Kidney (tissue), 13 donors: ENCODE measurements at regions not wholly inside any gene's neighbourhood (a gene's known extent, or its start where the extent isn't known, plus 50 kb on each side); places are given as distances from the start of the nearest gene placed in this dataset.

Source experiments
- DNase-seq, 5 donors: peaks; one replicate each; pipeline ENCODE4 v3.0.0-alpha.2; 2013 to 2020
- FAIRE-seq: peaks from 2 replicates; lab custom pipeline; 2012; peaks lifted over from hg19 to GRCh38; lab: Jason Lieb, UNC
- H3K27ac ChIP-seq, 2 donors: one replicate each; pipeline ENCODE4 v1.7.0; 2013; ENCODE audit warnings: low read depth in 2 of 2, low read length in 2 of 2, inconsistent platforms in 1 of 2
- H3K27me3 ChIP-seq: one replicate; pipeline ENCODE4 v1.7.1; 2013; ENCODE audit warnings: low read length, inconsistent platforms; ENCODE audit not compliant: control insufficient read depth, insufficient read depth
- H3K36me3 ChIP-seq, 3 donors: one replicate each; pipeline versions ENCODE4 v1.7.0 to v1.7.1; 2013; ENCODE audit warnings: low read length in 3 of 3, control low read depth in 1 of 3, inconsistent platforms in 1 of 3; ENCODE audit not compliant: insufficient read depth in 3 of 3, control insufficient read depth in 2 of 3
- H3K4me1 ChIP-seq, 3 donors: one replicate each; pipeline versions ENCODE4 v1.7.0 to v1.7.1; 2013; ENCODE audit warnings: low read length in 3 of 3, inconsistent platforms in 1 of 3, low read depth in 1 of 3; ENCODE audit not compliant: control insufficient read depth in 2 of 3, insufficient read depth in 2 of 3
- H3K4me3 ChIP-seq, 3 donors: one replicate each; pipeline versions ENCODE4 v1.7.0 to v1.8.1; 2013; ENCODE audit warnings: low read length in 3 of 3, control low read depth in 1 of 3, inconsistent platforms in 1 of 3
- H3K9ac ChIP-seq, 3 donors: one replicate each; pipeline versions ENCODE4 v1.7.0 to v1.7.1; 2013; ENCODE audit warnings: low read length in 3 of 3, control low read depth in 1 of 3, inconsistent platforms in 1 of 3
- H3K9me3 ChIP-seq, 3 donors: one replicate each; pipeline versions ENCODE4 v1.7.0 to v1.7.1; 2013; ENCODE audit warnings: low read length in 3 of 3, control low read depth in 1 of 3, inconsistent platforms in 1 of 3; ENCODE audit not compliant: control insufficient read depth in 2 of 3, insufficient read depth in 1 of 3
- intact Hi-C: fragments of 100-400 bp; cut with DNase I; formaldehyde crosslinking; loops from one replicate; pipeline ENCODE4 v1.11.1; 2022
- TF ChIP-seq, protein P1 (sequence below): IDR thresholded peaks from 3 replicates; pipeline ENCODE4 v1.5.1; 2012; ENCODE audit warnings: mild to moderate bottlenecking, moderate library complexity, borderline replicate concordance; ENCODE audit not compliant: insufficient read depth; ENCODE audit errors: extremely low read depth
- donor health status: control.
- donor health status: control.
- donor health status: control.
- donor health status: control.
- donor health status: control.
- donor health status: DM: yes; HTN: yes; CAD: no.
- donor health status: Normal renal cell carcinoma (clear cell type).

GRCh38 chrX:36642052-36642451 lies 366.1 kb upstream of the FAM47C start:
- TF ChIP-seq, protein P1, sequence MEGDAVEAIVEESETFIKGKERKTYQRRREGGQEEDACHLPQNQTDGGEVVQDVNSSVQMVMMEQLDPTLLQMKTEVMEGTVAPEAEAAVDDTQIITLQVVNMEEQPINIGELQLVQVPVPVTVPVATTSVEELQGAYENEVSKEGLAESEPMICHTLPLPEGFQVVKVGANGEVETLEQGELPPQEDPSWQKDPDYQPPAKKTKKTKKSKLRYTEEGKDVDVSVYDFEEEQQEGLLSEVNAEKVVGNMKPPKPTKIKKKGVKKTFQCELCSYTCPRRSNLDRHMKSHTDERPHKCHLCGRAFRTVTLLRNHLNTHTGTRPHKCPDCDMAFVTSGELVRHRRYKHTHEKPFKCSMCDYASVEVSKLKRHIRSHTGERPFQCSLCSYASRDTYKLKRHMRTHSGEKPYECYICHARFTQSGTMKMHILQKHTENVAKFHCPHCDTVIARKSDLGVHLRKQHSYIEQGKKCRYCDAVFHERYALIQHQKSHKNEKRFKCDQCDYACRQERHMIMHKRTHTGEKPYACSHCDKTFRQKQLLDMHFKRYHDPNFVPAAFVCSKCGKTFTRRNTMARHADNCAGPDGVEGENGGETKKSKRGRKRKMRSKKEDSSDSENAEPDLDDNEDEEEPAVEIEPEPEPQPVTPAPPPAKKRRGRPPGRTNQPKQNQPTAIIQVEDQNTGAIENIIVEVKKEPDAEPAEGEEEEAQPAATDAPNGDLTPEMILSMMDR: no peak
- Histone ChIP-seq H3K36me3 (no peaks in the 10 kb centered on the region), H3K27me3 (peaks cover 2% of the 10 kb centered on the region), H3K4me1 (no peaks in the 10 kb centered on the region), H3K9ac (no peak overlapping the region), H3K9me3 (no peaks in the 10 kb centered on the region), H3K4me3 (no peak overlapping the region), H3K27ac (no peak overlapping the region)
- intact Hi-C loops: no loop called here
- DNase-seq (no peak), FAIRE-seq (no peak)

GRCh38 chrX:36650622-36651021 lies 357.5 kb upstream of the FAM47C start:
- FAIRE-seq: no peak
- no peaks in the 10 kb centered on the region for H3K36me3 ChIP-seq
- intact Hi-C loops: no loop called here
- DNase-seq: no peak
- no peaks in the 10 kb centered on the region for H3K27me3 ChIP-seq
- H3K4me1 ChIP-seq: no peaks in the 10 kb centered on the region
- no peaks in the 10 kb centered on the region for H3K9me3 ChIP-seq
- H3K27ac ChIP-seq: no peak overlapping the region
- no peak overlapping the region for H3K4me3 ChIP-seq
- TF ChIP-seq, protein P1: no peak
- no peak overlapping the region for H3K9ac ChIP-seq

- DNase-seq: no peak
- TF ChIP-seq, protein P1: no peak
- Histone ChIP-seq H3K27ac (no peak overlapping the region), H3K9ac (no peak overlapping the region), H3K4me3 (no peak overlapping the region), H3K36me3 (no peaks in the 10 kb centered on the region), H3K27me3 (no peaks in the 10 kb centered on the region), H3K4me1 (no peaks in the 10 kb centered on the region), H3K9me3 (no peaks in the 10 kb centered on the region)
- no peak for FAIRE-seq
- intact Hi-C loops: no loop called here
These were observed 324.7 kb upstream of the FAM47C start for GRCh38 chrX:36683507-36683906.

- TF ChIP-seq, protein P1: no peak
- no peaks in the 10 kb centered on the region for H3K4me1 ChIP-seq
- no peaks in the 10 kb centered on the region for H3K9me3 ChIP-seq
- FAIRE-seq: no peak
- H3K27me3 ChIP-seq: no peaks in the 10 kb centered on the region
- intact Hi-C loops: no loop called here
- no peak overlapping the region for H3K27ac ChIP-seq
- H3K36me3 ChIP-seq: no peaks in the 10 kb centered on the region
- H3K4me3 ChIP-seq: no peak overlapping the region
- H3K9ac ChIP-seq: no peak overlapping the region
- no peak for DNase-seq
These were observed 324.1 kb upstream of the FAM47C start for GRCh38 chrX:36684053-36684452.
